ENCODE measurements at regions not wholly inside any gene's neighbourhood (a gene's known extent, or its start where the extent isn't known, plus 50 kb on each side); places are given as distances from the start of the nearest gene placed in this dataset.
A peak's percentile ranks its signal among the peaks of the same experiment; 100 is the strongest.

- Histone ChIP-seq H4K20me1 (ENCODE audit: control insufficient read depth, insufficient read depth) (no peaks in the 10 kb centered on the region), H3K9ac (ENCODE audit: control insufficient read depth, insufficient read depth, low read length) (no peak overlapping the region), H2AFZ (ENCODE audit: control insufficient read depth, low read depth, low read length) (no peak overlapping the region), H3K27ac (ENCODE audit: control insufficient read depth, insufficient read depth) (no peak overlapping the region), H3K27me3 (replicated peaks in 1 of 2; ENCODE audit: control insufficient read depth in 2 of 2, insufficient read depth in 2 of 2, low read length in 1 of 2) (no peaks in the 10 kb centered on the region), H3K79me2 (ENCODE audit: control insufficient read depth, insufficient read depth, low read length) (no peaks in the 10 kb centered on the region), H3K4me2 (ENCODE audit: control insufficient read depth, insufficient read depth) (no peak overlapping the region), H3K9me3 (replicated peaks; ENCODE audit: control insufficient read depth, insufficient read depth, low read length) (no peaks in the 10 kb centered on the region), H3K4me3 (no peak overlapping the region), H3K36me3 (ENCODE audit: control insufficient read depth in 2 of 2, insufficient read depth in 2 of 2, low read length in 1 of 2) (no peaks in the 10 kb centered on the region), H3K4me1 (ENCODE audit: control insufficient read depth, insufficient read depth, low read length) (no peaks in the 10 kb centered on the region)
- ChIA-PET POLR2A (interaction anchor here (0.7 kb wide), 1 partner anchor 118 kb away, joined by 3 read pairs; no protein-coding TSS in a partner anchor), SMC1A (ENCODE audit: uncharacterized antibody, unreplicated experiment) (no interaction called here), RAD21 (ENCODE audit: unreplicated experiment) (no interaction called here), CTCF (no interaction called here)
- no peak for ATAC-seq
- 20% methylated on average over 3 of the region's 3 CpGs for whole genome bisulfite sequencing (ENCODE audit: insufficient coverage, insufficient replicate concordance, low lambda C conversion rate, missing lambda C conversion rate)
- FAIRE-seq, result no peak
- TF ChIP-seq ATF7 (IDR thresholded peaks at IDR 0.05; ENCODE audit: low read depth) (0 out of 2 replicates have a peak, but pooled peaks have one; percentile 24), GATAD2B (conservative IDR thresholded peaks at IDR 0.05; ENCODE audit: low read depth) (no peak)
- BruUV-seq (replicated peaks), result no TSS peak
- DNase-seq (ENCODE audit: low read depth, low spot score), result no peak
- in situ Hi-C loops (cut with MboI) (no loop called here), intact Hi-C loops (cut with micrococcal nuclease; ENCODE audit: unreplicated experiment) (no loop called here)
Measured at GRCh38 chr11:98230678-98231077, 790.1 kb upstream of the CNTN5 start.

GRCh38 chr11:98234698-98235097 is 786.1 kb upstream of the CNTN5 start:
- ChIA-PET SMC1A (ENCODE audit: uncharacterized antibody, unreplicated experiment) (no interaction called here), POLR2A (no interaction called here), RAD21 (ENCODE audit: unreplicated experiment) (no interaction called here), CTCF (no interaction called here)
- Histone ChIP-seq H3K9me3 (replicated peaks; ENCODE audit: control insufficient read depth, insufficient read depth, low read length) (no peaks in the 10 kb centered on the region), H3K4me3 (no peak overlapping the region), H3K79me2 (ENCODE audit: control insufficient read depth, insufficient read depth, low read length) (no peaks in the 10 kb centered on the region), H2AFZ (ENCODE audit: control insufficient read depth, low read depth, low read length) (no peak overlapping the region), H3K36me3 (ENCODE audit: control insufficient read depth in 2 of 2, insufficient read depth in 2 of 2, low read length in 1 of 2) (no peaks in the 10 kb centered on the region), H3K4me1 (ENCODE audit: control insufficient read depth, insufficient read depth, low read length) (no peaks in the 10 kb centered on the region), H3K4me2 (ENCODE audit: control insufficient read depth, insufficient read depth) (no peak overlapping the region), H3K9ac (ENCODE audit: control insufficient read depth, insufficient read depth, low read length) (no peak overlapping the region), H3K27ac (ENCODE audit: control insufficient read depth, insufficient read depth) (no peak overlapping the region), H4K20me1 (ENCODE audit: control insufficient read depth, insufficient read depth) (no peaks in the 10 kb centered on the region), H3K27me3 (replicated peaks in 1 of 2; ENCODE audit: control insufficient read depth in 2 of 2, insufficient read depth in 2 of 2, low read length in 1 of 2) (no peaks in the 10 kb centered on the region)
- intact Hi-C loops (cut with micrococcal nuclease; ENCODE audit: unreplicated experiment) (no loop called here), in situ Hi-C loops (cut with MboI) (no loop called here)
- WGBS (ENCODE audit: insufficient coverage, insufficient replicate concordance, low lambda C conversion rate, missing lambda C conversion rate), result 47% methylated on average over 2 of the region's 2 CpGs
- DNase-seq (ENCODE audit: low read depth, low spot score), result no peak
- FAIRE-seq, result no peak
- no TSS peak for BruUV-seq (replicated peaks)
- no peak for ATAC-seq
- TF ChIP-seq ASH2L (IDR thresholded peaks at IDR 0.05; ENCODE audit: borderline replicate concordance, low read depth) (no peak), ZZZ3 (IDR thresholded peaks at IDR 0.05; ENCODE audit: control insufficient read depth, insufficient read length, low read depth) (no peak), DPF2 (IDR thresholded peaks at IDR 0.05) (no peak), HDAC6 (IDR thresholded peaks at IDR 0.05; ENCODE audit: unreplicated experiment) (no peak), BCLAF1 (IDR thresholded peaks at IDR 0.05) (no peak), HDGF (IDR thresholded peaks at IDR 0.05) (no peak), ESRRA (IDR thresholded peaks at IDR 0.05; ENCODE audit: low read length) (no peak), FOXK2 (IDR thresholded peaks at IDR 0.05) (no peak), CREB1 (IDR thresholded peaks at IDR 0.05; ENCODE audit: low read depth) (no peak), BRCA1 (IDR thresholded peaks at IDR 0.05; ENCODE audit: low read depth, low read length) (no peak), NBN (IDR thresholded peaks at IDR 0.05) (no peak), SREBF1 (IDR thresholded peaks at IDR 0.05; ENCODE audit: low read length) (no peak), JUNB (IDR thresholded peaks at IDR 0.05) (no peak), KLF5 (IDR thresholded peaks at IDR 0.05; ENCODE audit: partially characterized antibody) (no peak), SMAD5 (IDR thresholded peaks at IDR 0.05; ENCODE audit: low read depth) (no peak)

Data from GM12878 (cell line).